RWPE1 (cell line): ENCODE measurements at regions not wholly inside any gene's neighbourhood (a gene's known extent, or its start where the extent isn't known, plus 50 kb on each side); places are given as distances from the start of the nearest gene placed in this dataset.
"Not testable (repeated sequence)": the region's sequence is repeated elsewhere in the genome, so short reads cannot be mapped to it uniquely, and the experiment has no call there.

Experiments
- CTCF ChIA-PET: fragments of 350-600 bp; sonication (Branson Sonifier 250); formaldehyde crosslinking; extraction: SDS; loops from one replicate; lab custom pipeline; 2021; lab: Yijun Ruan, JAX
- POLR2A ChIA-PET: fragments of 400-600 bp; formaldehyde crosslinking; extraction: SDS; loops from one replicate; lab custom pipeline; 2020; ENCODE audit warnings: antibody characterized with exemption; ENCODE audit not compliant: low non-redundant PET; lab: Yijun Ruan, JAX
- DNase-seq: peaks from one replicate; pipeline ENCODE4 v3.0.0; 2012; ENCODE audit warnings: low spot score
- H3K27ac ChIP-seq: fragments of 450-650 bp; 2 replicates; pipeline ENCODE4 v1.5.1; 2017
- TF ChIP-seq, protein P1 (sequence below): fragments of 450-650 bp; conservative IDR thresholded peaks from 2 replicates; pipeline ENCODE4 v1.5.1; 2017; ENCODE audit warnings: low read depth, mild to moderate bottlenecking

DNA sequence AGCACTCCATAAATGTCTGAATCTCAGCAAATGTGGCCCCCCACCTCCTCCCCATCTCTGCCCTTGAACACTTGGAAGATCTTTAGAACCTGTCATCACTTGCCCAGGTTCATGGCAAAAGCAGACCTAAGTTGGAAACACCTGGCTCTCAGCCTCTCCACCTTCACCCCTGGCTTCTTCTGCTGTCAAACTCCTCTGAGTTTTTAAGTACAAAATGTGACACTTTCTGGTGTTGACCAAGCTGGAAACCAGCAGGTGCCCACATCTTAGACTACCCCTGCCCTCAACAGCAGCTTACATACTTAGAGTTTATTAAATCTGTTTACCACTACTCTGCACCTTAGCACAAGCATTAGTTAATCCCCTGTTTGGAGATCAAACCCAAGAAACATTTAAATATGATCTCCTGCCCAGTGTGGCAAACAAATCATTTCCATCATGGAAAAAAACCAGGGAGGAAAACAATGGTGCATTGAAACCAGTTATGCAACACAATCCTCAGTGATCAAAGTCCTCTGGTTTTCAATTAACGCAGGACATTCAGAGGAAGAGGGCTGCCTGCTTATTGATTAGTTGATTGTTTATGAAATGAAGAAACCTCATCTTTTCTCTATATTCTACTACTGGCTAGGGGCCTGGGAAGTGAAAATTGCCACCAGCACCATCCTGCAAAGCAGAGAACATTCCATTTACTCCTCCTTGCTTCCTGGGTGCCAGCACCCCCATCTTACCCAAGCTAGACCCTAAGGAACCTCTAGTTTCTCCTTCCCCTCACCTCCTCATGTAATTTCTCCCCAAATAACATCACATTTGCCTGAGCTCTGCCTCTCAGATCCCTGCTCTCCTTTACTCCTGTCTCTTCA, 139.4 kb upstream of the RAB4A start:
- ChIA-PET CTCF (no interaction called here), POLR2A (no interaction called here)
- no peak for DNase-seq
- TF ChIP-seq, protein P1, sequence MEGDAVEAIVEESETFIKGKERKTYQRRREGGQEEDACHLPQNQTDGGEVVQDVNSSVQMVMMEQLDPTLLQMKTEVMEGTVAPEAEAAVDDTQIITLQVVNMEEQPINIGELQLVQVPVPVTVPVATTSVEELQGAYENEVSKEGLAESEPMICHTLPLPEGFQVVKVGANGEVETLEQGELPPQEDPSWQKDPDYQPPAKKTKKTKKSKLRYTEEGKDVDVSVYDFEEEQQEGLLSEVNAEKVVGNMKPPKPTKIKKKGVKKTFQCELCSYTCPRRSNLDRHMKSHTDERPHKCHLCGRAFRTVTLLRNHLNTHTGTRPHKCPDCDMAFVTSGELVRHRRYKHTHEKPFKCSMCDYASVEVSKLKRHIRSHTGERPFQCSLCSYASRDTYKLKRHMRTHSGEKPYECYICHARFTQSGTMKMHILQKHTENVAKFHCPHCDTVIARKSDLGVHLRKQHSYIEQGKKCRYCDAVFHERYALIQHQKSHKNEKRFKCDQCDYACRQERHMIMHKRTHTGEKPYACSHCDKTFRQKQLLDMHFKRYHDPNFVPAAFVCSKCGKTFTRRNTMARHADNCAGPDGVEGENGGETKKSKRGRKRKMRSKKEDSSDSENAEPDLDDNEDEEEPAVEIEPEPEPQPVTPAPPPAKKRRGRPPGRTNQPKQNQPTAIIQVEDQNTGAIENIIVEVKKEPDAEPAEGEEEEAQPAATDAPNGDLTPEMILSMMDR, result no peak
- H3K27ac ChIP-seq, result no peak overlapping the region

DNA sequence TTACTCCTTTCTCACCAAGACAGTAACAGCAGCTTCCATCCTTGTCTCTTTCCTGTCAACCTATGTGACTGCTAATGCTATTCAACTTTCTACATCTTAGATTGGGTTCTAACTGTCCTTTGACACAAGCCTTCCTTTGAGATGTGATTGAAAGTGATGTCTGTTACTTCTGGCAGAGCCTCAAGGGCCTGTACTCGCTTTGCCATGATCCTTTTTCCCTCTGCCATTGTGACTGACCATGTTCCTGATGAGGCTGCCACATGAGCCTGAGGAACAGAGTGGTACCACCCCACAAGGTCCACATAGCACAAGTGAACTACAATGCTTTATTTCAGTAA, 138.8 kb upstream of the RAB4A start:
- no peak overlapping the region for H3K27ac ChIP-seq
- CTCF ChIA-PET, result no interaction called here
- POLR2A ChIA-PET, result no interaction called here
- no peak for DNase-seq
- TF ChIP-seq, protein P1, result no peak

DNA sequence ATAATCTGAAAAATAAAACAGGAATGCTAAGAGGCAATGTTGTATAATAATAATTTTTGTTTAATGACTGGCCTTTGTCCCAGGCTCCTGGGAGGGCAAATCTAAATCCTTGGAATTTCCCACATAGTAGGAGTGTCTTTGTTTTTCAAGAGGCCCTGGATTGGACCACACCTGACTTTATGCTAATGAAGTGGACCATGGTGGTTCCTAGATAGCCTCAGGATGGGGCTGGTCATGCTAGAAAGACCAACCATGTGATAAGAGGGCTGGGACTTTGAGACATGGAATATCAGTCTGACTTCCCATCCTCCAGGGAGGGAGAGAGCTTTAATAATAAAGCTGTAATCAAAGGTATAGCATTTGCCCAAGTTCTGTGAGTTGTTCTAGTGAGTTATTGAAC, 138.2 kb upstream of the RAB4A start:
- no peak for DNase-seq
- H3K27ac ChIP-seq, result no peak overlapping the region
- ChIA-PET POLR2A (no interaction called here), CTCF (no interaction called here)
- TF ChIP-seq, protein P1, result no peak

DNA sequence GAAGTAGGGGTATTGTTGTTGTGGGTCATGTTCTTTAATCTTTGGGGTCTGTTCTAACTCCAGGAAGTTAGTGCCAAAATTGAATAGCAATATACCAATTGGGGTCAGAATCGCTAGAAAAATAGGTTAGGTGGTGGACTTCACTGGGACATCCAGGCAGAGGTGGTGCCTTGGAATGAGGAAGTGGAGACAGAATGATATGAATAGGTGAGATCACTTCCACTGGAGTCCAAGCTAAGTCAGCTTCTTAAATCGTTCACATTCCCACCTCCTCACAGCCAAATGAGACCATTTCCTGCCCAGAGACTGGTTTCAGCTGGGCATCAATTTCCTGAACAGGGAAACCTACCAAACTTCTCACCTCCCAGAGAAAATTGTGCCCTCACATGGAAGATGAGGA, 137.8 kb upstream of the RAB4A start:
- POLR2A ChIA-PET, result no interaction called here
- TF ChIP-seq, protein P1, result no peak
- no peak overlapping the region for H3K27ac ChIP-seq
- no peak for DNase-seq
- CTCF ChIA-PET, result no interaction called here

DNA sequence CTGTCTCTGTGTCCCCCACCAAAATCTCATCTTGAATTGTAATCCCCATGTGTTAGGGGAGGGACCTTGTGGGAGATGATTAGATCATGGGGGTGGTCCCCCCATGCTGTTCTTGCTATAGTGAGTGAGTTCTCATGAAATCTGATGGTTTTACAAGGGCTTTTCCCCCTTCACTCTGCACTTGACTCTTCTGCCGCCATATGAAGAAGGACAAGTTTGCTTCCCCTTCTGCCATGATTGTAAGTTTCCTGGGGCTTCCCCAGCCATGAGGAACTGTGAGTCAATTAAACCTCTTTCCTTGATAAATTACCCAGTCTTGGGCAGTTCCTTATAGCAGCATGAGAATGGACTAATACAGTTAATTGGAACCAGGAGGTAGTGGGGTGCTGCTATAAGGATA, 137.1 kb upstream of the RAB4A start:
- ChIA-PET CTCF (no interaction called here), POLR2A (no interaction called here)
- TF ChIP-seq, protein P1, result no peak
- no peak overlapping the region for H3K27ac ChIP-seq
- no peak for DNase-seq

DNA sequence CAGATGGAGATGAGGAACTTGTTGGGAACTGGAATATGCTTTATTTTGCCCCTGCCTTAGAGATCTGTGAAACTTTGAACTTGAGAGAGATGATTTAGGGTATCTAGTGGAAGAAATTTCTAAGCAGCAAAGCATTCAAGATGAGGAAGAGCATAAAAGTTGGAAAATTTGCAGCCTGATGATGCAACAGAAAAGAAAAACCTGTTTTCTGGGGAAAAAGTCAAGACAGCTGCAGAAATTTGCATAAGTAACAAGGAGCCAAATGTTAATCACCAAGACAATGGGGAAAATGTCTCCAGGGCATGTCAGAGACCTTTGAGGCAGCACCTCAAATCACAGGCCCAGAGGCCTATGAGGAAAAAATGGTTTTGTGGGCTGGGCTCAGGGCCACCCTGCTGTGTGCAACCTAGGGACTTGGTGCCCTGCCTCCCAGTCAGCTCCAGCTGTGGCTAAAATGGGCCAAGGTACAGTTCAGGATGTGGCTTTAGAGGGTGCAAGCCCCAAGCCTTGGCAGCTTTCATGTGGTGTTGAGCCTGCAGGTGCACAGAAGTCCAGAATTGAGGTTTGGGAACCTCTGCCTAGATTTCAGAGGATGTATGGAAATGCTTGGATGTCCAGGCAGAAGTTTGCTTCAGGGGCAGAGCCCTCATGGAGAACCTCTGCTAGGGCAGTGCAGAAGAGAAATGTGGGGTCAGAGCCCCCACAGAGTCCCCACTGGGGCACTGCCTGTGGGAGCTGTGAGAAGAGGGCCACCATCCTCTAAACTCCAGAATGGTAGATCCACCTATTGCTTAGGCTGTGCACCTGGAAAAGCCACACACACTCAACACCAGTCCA, 136.3 kb upstream of the RAB4A start:
- DNase-seq, H3K27ac ChIP-seq, CTCF ChIA-PET, POLR2A ChIA-PET: not testable (repeated sequence)

DNA sequence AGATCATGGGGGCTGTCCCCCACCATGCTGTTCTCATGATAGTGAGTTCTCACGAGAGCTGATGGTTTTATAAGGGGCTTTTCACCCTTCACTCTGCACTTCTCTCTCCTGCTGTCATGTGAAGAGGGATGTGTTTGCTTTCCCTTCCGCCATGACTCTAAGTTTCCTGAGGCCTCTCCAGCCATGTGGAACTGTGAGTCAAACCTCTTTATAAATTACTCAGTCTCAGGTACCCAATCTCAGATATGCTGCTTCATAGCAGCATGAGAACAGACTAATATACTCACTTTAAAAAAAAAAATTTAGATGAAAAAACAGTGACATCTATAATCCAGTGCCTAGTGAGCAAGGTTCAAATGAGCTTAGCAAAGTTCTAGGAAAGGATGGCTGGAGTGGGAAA, 135.1 kb upstream of the RAB4A start:
- no peak overlapping the region for H3K27ac ChIP-seq
- ChIA-PET CTCF (no interaction called here), POLR2A (no interaction called here)
- TF ChIP-seq, protein P1, result no peak
- DNase-seq, result no peak
